Neural progenitor cell (in vitro differentiated cells): ENCODE measurements at regions not wholly inside any gene's neighbourhood (a gene's known extent, or its start where the extent isn't known, plus 50 kb on each side); places are given as distances from the start of the nearest gene placed in this dataset.

Experiments
- DNase-seq: peaks from one replicate; pipeline ENCODE4 v3.0.0-alpha.2; 2016; ENCODE audit warnings: low spot score
- H2AFZ ChIP-seq: fragments of 200-600 bp; sonication (generic); replicated peaks from 2 replicates; pipeline ENCODE4 v1.6.1; 2016; ENCODE audit warnings: antibody characterized with exemption
- H3F3A ChIP-seq: fragments of 200-600 bp; sonication (generic); 2 replicates; pipeline ENCODE4 v1.6.1; 2016; ENCODE audit warnings: antibody characterized with exemption, low read depth
- H3K27ac ChIP-seq: fragments of 200-600 bp; sonication (generic); 2 replicates; pipeline ENCODE4 v1.5.1; 2016; ENCODE audit warnings: mild to moderate bottlenecking
- H3K27me3 ChIP-seq: fragments of 200-600 bp; sonication (generic); 2 replicates; pipeline ENCODE4 v1.6.1; 2016; ENCODE audit warnings: mild to moderate bottlenecking, moderate library complexity
- H3K36me3 ChIP-seq: fragments of 200-600 bp; sonication (generic); 2 replicates; pipeline ENCODE4 v1.5.1; 2016
- H3K4me1 ChIP-seq: fragments of 200-600 bp; sonication (generic); 2 replicates; pipeline ENCODE4 v1.6.1; 2016; ENCODE audit warnings: mixed run types
- H3K4me2 ChIP-seq: fragments of 200-600 bp; sonication (generic); 2 replicates; pipeline ENCODE4 v1.6.1; 2016
- H3K4me3 ChIP-seq: fragments of 200-600 bp; sonication (generic); 2 replicates; pipeline ENCODE4 v1.5.1; 2016
- H3K79me2 ChIP-seq: fragments of 200-600 bp; sonication (generic); 2 replicates; pipeline ENCODE4 v1.6.1; 2016; ENCODE audit warnings: low read depth
- H3K9ac ChIP-seq: fragments of 200-600 bp; sonication (generic); 2 replicates; pipeline ENCODE4 v1.6.1; 2016
- H3K9me3 ChIP-seq: fragments of 200-600 bp; sonication (generic); 2 replicates; pipeline ENCODE4 v1.5.1; 2016; ENCODE audit warnings: low read depth
- H4K20me1 ChIP-seq: fragments of 200-600 bp; sonication (generic); 2 replicates; pipeline ENCODE4 v1.6.1; 2016; ENCODE audit warnings: low read depth
- H3K27ac Mint-ChIP-seq: 3 replicates; pipeline ENCODE4 v1.8.0; 2021; ENCODE audit warnings: mixed read lengths
- H3K27me3 Mint-ChIP-seq: 2 replicates; pipeline ENCODE4 v1.8.0; 2022; ENCODE audit warnings: low read depth, mild to moderate bottlenecking, inconsistent platforms, moderate library complexity, mixed read lengths; ENCODE audit not compliant: insufficient read depth
- H3K36me3 Mint-ChIP-seq: 3 replicates; pipeline ENCODE4 v1.8.0; 2021; ENCODE audit warnings: mixed read lengths
- H3K4me1 Mint-ChIP-seq: 3 replicates; pipeline ENCODE4 v1.8.0; 2021; ENCODE audit warnings: mixed read lengths
- H3K4me3 Mint-ChIP-seq: 3 replicates; pipeline ENCODE4 v1.8.0; 2021; ENCODE audit warnings: mild to moderate bottlenecking, moderate library complexity, mixed read lengths
- H3K9me3 Mint-ChIP-seq: 3 replicates; pipeline ENCODE4 v1.8.0; 2020; ENCODE audit warnings: mixed read lengths
- EZH2 ChIP-seq: fragments of 200-600 bp; sonication (generic); IDR thresholded peaks from 2 replicates; pipeline ENCODE4 v1.6.1; 2017; ENCODE audit warnings: antibody characterized with exemption, mild to moderate bottlenecking, moderate library complexity
- EZH2phosphoT487 ChIP-seq: fragments of 200-600 bp; sonication (generic); IDR thresholded peaks from 2 replicates; pipeline ENCODE4 v1.6.1; 2017; ENCODE audit warnings: antibody characterized with exemption
- TF ChIP-seq, protein P1 (sequence below): fragments of 200-600 bp; sonication (generic); IDR thresholded peaks from 2 replicates; pipeline ENCODE4 v1.5.1; 2017; ENCODE audit warnings: antibody characterized with exemption, mild to moderate bottlenecking

GRCh38 chr2:203797276-203797675 is 70.3 kb upstream of the CTLA4 start:
- no peak overlapping the region for H3K27ac Mint-ChIP-seq
- Histone ChIP-seq H3K27ac (no peak overlapping the region), H3K4me1 (no peaks in the 10 kb centered on the region), H4K20me1 (no peaks in the 10 kb centered on the region), H3K4me2 (no peak overlapping the region), H3K9me3 (no peaks in the 10 kb centered on the region), H3K79me2 (no peaks in the 10 kb centered on the region), H3K9ac (no peak overlapping the region), H2AFZ (no peak overlapping the region), H3F3A (no peaks in the 10 kb centered on the region), H3K36me3 (no peaks in the 10 kb centered on the region), H3K4me3 (no peak overlapping the region), H3K27me3 (no peaks in the 10 kb centered on the region)
- H3K4me3 Mint-ChIP-seq = no peak overlapping the region
- H3K4me1 Mint-ChIP-seq = peaks cover 7% of the 10 kb centered on the region
- peaks cover 14% of the 10 kb centered on the region for H3K9me3 Mint-ChIP-seq
- no peak for DNase-seq
- peaks cover 3% of the 10 kb centered on the region for H3K27me3 Mint-ChIP-seq
- peaks cover 3% of the 10 kb centered on the region for H3K36me3 Mint-ChIP-seq
- TF ChIP-seq EZH2phosphoT487 (no peak), EZH2 (no peak)
- TF ChIP-seq, protein P1, sequence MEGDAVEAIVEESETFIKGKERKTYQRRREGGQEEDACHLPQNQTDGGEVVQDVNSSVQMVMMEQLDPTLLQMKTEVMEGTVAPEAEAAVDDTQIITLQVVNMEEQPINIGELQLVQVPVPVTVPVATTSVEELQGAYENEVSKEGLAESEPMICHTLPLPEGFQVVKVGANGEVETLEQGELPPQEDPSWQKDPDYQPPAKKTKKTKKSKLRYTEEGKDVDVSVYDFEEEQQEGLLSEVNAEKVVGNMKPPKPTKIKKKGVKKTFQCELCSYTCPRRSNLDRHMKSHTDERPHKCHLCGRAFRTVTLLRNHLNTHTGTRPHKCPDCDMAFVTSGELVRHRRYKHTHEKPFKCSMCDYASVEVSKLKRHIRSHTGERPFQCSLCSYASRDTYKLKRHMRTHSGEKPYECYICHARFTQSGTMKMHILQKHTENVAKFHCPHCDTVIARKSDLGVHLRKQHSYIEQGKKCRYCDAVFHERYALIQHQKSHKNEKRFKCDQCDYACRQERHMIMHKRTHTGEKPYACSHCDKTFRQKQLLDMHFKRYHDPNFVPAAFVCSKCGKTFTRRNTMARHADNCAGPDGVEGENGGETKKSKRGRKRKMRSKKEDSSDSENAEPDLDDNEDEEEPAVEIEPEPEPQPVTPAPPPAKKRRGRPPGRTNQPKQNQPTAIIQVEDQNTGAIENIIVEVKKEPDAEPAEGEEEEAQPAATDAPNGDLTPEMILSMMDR = no peak

- H4K20me1 ChIP-seq = no peaks in the 10 kb centered on the region
- no peaks in the 10 kb centered on the region for H3K9me3 ChIP-seq
- H3K9ac ChIP-seq = no peak overlapping the region
- DNase-seq = no peak
- no peak overlapping the region for H2AFZ ChIP-seq
- no peaks in the 10 kb centered on the region for H3K79me2 ChIP-seq
- no peak overlapping the region for H3K27ac Mint-ChIP-seq
- H3K27me3 Mint-ChIP-seq = peaks cover 3% of the 10 kb centered on the region
- no peaks in the 10 kb centered on the region for H3K36me3 ChIP-seq
- no peaks in the 10 kb centered on the region for H3K27me3 ChIP-seq
- no peaks in the 10 kb centered on the region for H3K4me1 ChIP-seq
- H3F3A ChIP-seq = no peaks in the 10 kb centered on the region
- peaks cover 3% of the 10 kb centered on the region for H3K36me3 Mint-ChIP-seq
- no peak for TF ChIP-seq EZH2
- TF ChIP-seq EZH2phosphoT487 = no peak
- TF ChIP-seq, protein P1 = no peak
- H3K27ac ChIP-seq = no peak overlapping the region
- no peak overlapping the region for H3K4me3 Mint-ChIP-seq
- no peak overlapping the region for H3K4me2 ChIP-seq
- peaks cover 7% of the 10 kb centered on the region for H3K4me1 Mint-ChIP-seq
- no peak overlapping the region for H3K4me3 ChIP-seq
- H3K9me3 Mint-ChIP-seq = peaks cover 14% of the 10 kb centered on the region
These were observed 69.9 kb upstream of the CTLA4 start for GRCh38 chr2:203797712-203798111.

DNA sequence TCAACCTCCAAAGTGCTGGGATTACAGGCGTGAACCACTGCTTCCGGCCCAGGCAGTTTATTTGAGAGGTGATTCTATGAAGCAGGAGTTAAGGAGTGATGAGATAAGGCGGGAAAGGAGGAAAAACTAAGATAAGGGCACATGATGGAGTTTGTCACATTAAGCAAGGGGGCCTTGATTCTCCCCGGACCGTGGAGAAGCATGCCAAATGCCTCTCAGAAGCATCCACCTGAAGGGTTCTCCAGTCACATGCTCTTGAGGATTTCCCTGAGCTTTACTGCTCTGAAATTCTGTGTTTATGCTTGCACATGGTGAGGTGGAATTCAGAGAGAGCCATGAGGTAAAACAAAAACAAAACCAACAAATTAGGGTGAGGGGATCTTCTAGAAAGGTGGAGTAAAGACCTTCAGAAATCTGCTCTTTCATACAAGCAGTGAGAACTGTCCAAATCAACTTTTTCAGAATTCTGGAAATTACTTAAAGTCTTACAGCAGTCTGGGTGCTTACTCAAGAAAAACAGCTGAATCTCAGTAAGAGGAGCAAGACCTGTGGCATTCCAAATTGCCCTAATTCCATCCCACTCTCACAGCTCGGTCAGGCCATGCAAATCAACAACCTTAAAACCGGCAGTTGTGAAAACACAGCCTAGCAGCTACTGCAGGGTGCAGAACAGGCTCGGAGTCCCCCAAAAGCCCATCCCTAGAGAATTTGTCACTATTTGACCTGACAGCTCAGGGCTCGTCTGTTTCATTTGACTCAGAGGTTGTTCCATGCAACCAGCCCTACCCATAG is 69.1 kb upstream of the CTLA4 start:
- peak overlapping the region; percentile 14 for H3K27ac Mint-ChIP-seq

More for the DNA sequence above, 69.1 kb upstream of the CTLA4 start:
- TF ChIP-seq, protein P1 = no peak
- no peak for TF ChIP-seq EZH2
- TF ChIP-seq EZH2phosphoT487 = no peak
- H4K20me1 ChIP-seq = no peaks in the 10 kb centered on the region
- H3F3A ChIP-seq = no peaks in the 10 kb centered on the region
- Mint-ChIP-seq H3K9me3 (peaks cover 17% of the 10 kb centered on the region), H3K4me1 (peaks cover 11% of the 10 kb centered on the region), H3K27me3 (peaks cover 3% of the 10 kb centered on the region), H3K36me3 (peaks cover 6% of the 10 kb centered on the region), H3K4me3 (no peak overlapping the region)
- H3K9ac ChIP-seq = no peak overlapping the region
- no peaks in the 10 kb centered on the region for H3K36me3 ChIP-seq
- H3K9me3 ChIP-seq = no peaks in the 10 kb centered on the region
- H3K79me2 ChIP-seq = no peaks in the 10 kb centered on the region
- no peak for DNase-seq
- no peak overlapping the region for H3K4me3 ChIP-seq
- H3K27ac ChIP-seq = no peak overlapping the region
- H2AFZ ChIP-seq = no peak overlapping the region
- no peak overlapping the region for H3K4me2 ChIP-seq
- no peaks in the 10 kb centered on the region for H3K4me1 ChIP-seq
- H3K27me3 ChIP-seq = no peaks in the 10 kb centered on the region
